PFSK-1 (cell line): ENCODE measurements at regions not wholly inside any gene's neighbourhood (a gene's known extent, or its start where the extent isn't known, plus 50 kb on each side); places are given as distances from the start of the nearest gene placed in this dataset.

ENCODE experiments used
- POLR2AphosphoS5 ChIP-seq: IDR thresholded peaks from 2 replicates; pipeline ENCODE4 v1.6.1; 2012; ENCODE audit warnings: low read depth, mild to moderate bottlenecking, control low read depth, low read length, moderate library complexity
- REST ChIP-seq, 2 experiments: IDR thresholded peaks; 2 replicates each; pipeline versions ENCODE4 v1.6.1 to v1.8.0; 2011 to 2012; ENCODE audit warnings: low read depth in 2 of 2, low read length in 2 of 2, control low read depth in 1 of 2, inconsistent platforms in 1 of 2, mild to moderate bottlenecking in 1 of 2, moderate library complexity in 1 of 2; ENCODE audit not compliant: insufficient read depth in 1 of 2
- SIN3A ChIP-seq: IDR thresholded peaks from 2 replicates; pipeline ENCODE4 v1.6.1; 2012; ENCODE audit warnings: mild to moderate bottlenecking, low read length, moderate library complexity, borderline replicate concordance; ENCODE audit not compliant: insufficient read depth

- TF ChIP-seq POLR2AphosphoS5 (no peak), REST (IDR thresholded peaks at IDR 0.05; ENCODE audit: insufficient read depth in 1 of 2, low read depth in 2 of 2, low read length in 2 of 2) (no peak), SIN3A (no peak)
Observed at GRCh38 chr17:79533116-79533515, 77.7 kb downstream of the RBFOX3 start.
